Natural killer cell treated with Interleukin-12 subunit alpha and Interleukin-12 subunit beta and Interleukin-15 and Interleukin-18, amount 100 ng/mL, for 72 hours (primary cell): ENCODE measurements at regions not wholly inside any gene's neighbourhood (a gene's known extent, or its start where the extent isn't known, plus 50 kb on each side); places are given as distances from the start of the nearest gene placed in this dataset.
A peak's percentile ranks its signal among the peaks of the same experiment; 100 is the strongest.

ENCODE experiments used
- ATAC-seq, 2 donors: fragments of 150-1000 bp; cut with Tn5 transposase in 1 of 2; sonication (Bioruptor Pico), chemical (Tn5 transposase) in 1 of 2; 2 replicates each; pipeline ENCODE4 v1.10.0; 2021
- DNase-seq: peaks from one replicate; pipeline ENCODE4 v3.0.0; 2022; ENCODE audit warnings: low spot score
- H3K27ac Mint-ChIP-seq, 2 donors: 1 replicate in 1 of 2; 2 replicates in 1 of 2; pipeline ENCODE4 v1.8.0; 2022; ENCODE audit warnings: mixed read lengths in 2 of 2, mild to moderate bottlenecking in 1 of 2, moderate library complexity in 1 of 2
- H3K27me3 Mint-ChIP-seq, 2 donors: 1 replicate in 1 of 2; 2 replicates in 1 of 2; pipeline ENCODE4 v1.8.0; 2022; ENCODE audit warnings: mixed read lengths in 2 of 2
- H3K36me3 Mint-ChIP-seq: one replicate; pipeline ENCODE4 v1.8.0; 2022; ENCODE audit warnings: mixed read lengths
- H3K4me1 Mint-ChIP-seq, 2 donors: 1 replicate in 1 of 2; 2 replicates in 1 of 2; pipeline ENCODE4 v1.8.0; 2022; ENCODE audit warnings: low read depth in 2 of 2, mixed read lengths in 2 of 2, mild to moderate bottlenecking in 1 of 2
- H3K4me3 Mint-ChIP-seq: one replicate; pipeline ENCODE4 v1.8.0; 2022; ENCODE audit warnings: mixed read lengths
- H3K9me3 Mint-ChIP-seq: 2 replicates; pipeline ENCODE4 v1.8.0; 2022; ENCODE audit warnings: mixed read lengths

- Mint-ChIP-seq H3K4me1 (peaks cover 5 to 8% of the 10 kb centered on the region in 2 donors), H3K27ac (no peak overlapping the region), H3K27me3 (peaks cover 5 to 11% of the 10 kb centered on the region in 2 donors), H3K9me3 (no peaks in the 10 kb centered on the region), H3K36me3 (no peaks in the 10 kb centered on the region), H3K4me3 (no peak overlapping the region)
- DNase-seq (no peak), ATAC-seq (no peak)
Observed at GRCh38 chr7:106792233-106792926, 72.7 kb upstream of the PIK3CG start.

- DNase-seq (no peak), ATAC-seq (no peak)
- Mint-ChIP-seq H3K36me3 (no peaks in the 10 kb centered on the region), H3K9me3 (no peaks in the 10 kb centered on the region), H3K4me1 (peaks cover 5 to 8% of the 10 kb centered on the region in 2 donors), H3K4me3 (no peak overlapping the region), H3K27me3 (peaks cover 2 to 7% of the 10 kb centered on the region in 2 donors), H3K27ac (no peak overlapping the region)
Observed at GRCh38 chr7:106793015-106793975, 71.8 kb upstream of the PIK3CG start.

GRCh38 chr7:106794276-106795083 is 70.6 kb upstream of the PIK3CG start:
- ATAC-seq: peak in 1 of 2 donors; percentile 52
- Mint-ChIP-seq H3K4me3 (no peak overlapping the region), H3K27ac (no peak overlapping the region), H3K27me3 (peaks cover 2 to 7% of the 10 kb centered on the region in 2 donors), H3K9me3 (no peaks in the 10 kb centered on the region), H3K4me1 (peaks cover 5 to 8% of the 10 kb centered on the region in 2 donors), H3K36me3 (no peaks in the 10 kb centered on the region)
- no peak for DNase-seq

GRCh38 chr7:106795084-106795876 is 69.8 kb upstream of the PIK3CG start:
- ATAC-seq (no peak), DNase-seq (no peak)
- peaks cover 5 to 8% of the 10 kb centered on the region in 2 donors for H3K4me1 Mint-ChIP-seq
- peaks cover 6% of the 10 kb centered on the region for H3K36me3 Mint-ChIP-seq
- H3K27me3 Mint-ChIP-seq: peaks cover 0 to 4% of the 10 kb centered on the region in 2 donors
- peak overlapping the region in 1 of 2 donors; percentile 55 for H3K27ac Mint-ChIP-seq
- no peaks in the 10 kb centered on the region for H3K9me3 Mint-ChIP-seq
- no peak overlapping the region for H3K4me3 Mint-ChIP-seq

- Mint-ChIP-seq H3K4me3 (no peak overlapping the region), H3K4me1 (peaks cover 5 to 8% of the 10 kb centered on the region in 2 donors), H3K36me3 (peaks cover 6% of the 10 kb centered on the region), H3K27ac (peak overlapping the region in 1 of 2 donors; percentile 55), H3K9me3 (no peaks in the 10 kb centered on the region), H3K27me3 (no peaks in the 10 kb centered on the region)
- ATAC-seq (peak; percentile 63 to 71), DNase-seq (no peak)
Observed at GRCh38 chr7:106795877-106796231, 69.2 kb upstream of the PIK3CG start.

GRCh38 chr7:106797937-106798336 is 67.1 kb upstream of the PIK3CG start:
- DNase-seq: no peak
- Mint-ChIP-seq H3K4me3 (no peak overlapping the region), H3K36me3 (peaks cover 6% of the 10 kb centered on the region), H3K4me1 (peaks cover 5 to 8% of the 10 kb centered on the region in 2 donors), H3K9me3 (no peaks in the 10 kb centered on the region), H3K27ac (no peak overlapping the region), H3K27me3 (no peaks in the 10 kb centered on the region)
- ATAC-seq: no peak

GRCh38 chr7:106802589-106802988 is 62.5 kb upstream of the PIK3CG start:
- H3K4me3 Mint-ChIP-seq: no peak overlapping the region

GRCh38 chr7:106806556-106806955 is 58.5 kb upstream of the PIK3CG start:
- ATAC-seq (no peak), DNase-seq (no peak)
- Mint-ChIP-seq H3K27ac (no peak overlapping the region), H3K9me3 (peaks cover 10% of the 10 kb centered on the region), H3K27me3 (peaks cover 7 to 11% of the 10 kb centered on the region in 2 donors), H3K4me1 (peaks cover 4 to 10% of the 10 kb centered on the region in 2 donors), H3K4me3 (no peak overlapping the region), H3K36me3 (peaks cover 6% of the 10 kb centered on the region)

More at GRCh38 chr7:106802589-106802988, 62.5 kb upstream of the PIK3CG start:
- Mint-ChIP-seq H3K4me1 (peaks cover 0 to 7% of the 10 kb centered on the region in 2 donors), H3K27ac (no peak overlapping the region), H3K27me3 (peaks cover 7 to 11% of the 10 kb centered on the region in 2 donors), H3K9me3 (peaks cover 10% of the 10 kb centered on the region), H3K36me3 (peaks cover 12% of the 10 kb centered on the region)
- DNase-seq (no peak), ATAC-seq (no peak)

- peaks cover 11 to 16% of the 10 kb centered on the region in 2 donors for H3K4me1 Mint-ChIP-seq
- H3K27me3 Mint-ChIP-seq: peaks cover 7 to 11% of the 10 kb centered on the region in 2 donors
- ATAC-seq (no peak), DNase-seq (no peak)
- H3K27ac Mint-ChIP-seq: no peak overlapping the region
- peaks cover 6% of the 10 kb centered on the region for H3K36me3 Mint-ChIP-seq
- H3K4me3 Mint-ChIP-seq: no peak overlapping the region
- peaks cover 10% of the 10 kb centered on the region for H3K9me3 Mint-ChIP-seq
Observed at GRCh38 chr7:106807474-106807873, 57.6 kb upstream of the PIK3CG start.

- Mint-ChIP-seq H3K4me3 (no peak overlapping the region), H3K36me3 (no peaks in the 10 kb centered on the region), H3K9me3 (peaks cover 5% of the 10 kb centered on the region), H3K4me1 (peaks cover 14 to 15% of the 10 kb centered on the region in 2 donors), H3K27me3 (peaks cover 0 to 4% of the 10 kb centered on the region in 2 donors), H3K27ac (no peak overlapping the region)
- DNase-seq (no peak), ATAC-seq (no peak)
Observed at GRCh38 chr7:106808967-106809635, 56.0 kb upstream of the PIK3CG start.

- ATAC-seq (no peak), DNase-seq (no peak)
- Mint-ChIP-seq H3K27me3 (no peaks in the 10 kb centered on the region), H3K4me1 (peaks cover 14 to 19% of the 10 kb centered on the region in 2 donors), H3K36me3 (no peaks in the 10 kb centered on the region), H3K9me3 (no peaks in the 10 kb centered on the region), H3K4me3 (peak overlapping the region; percentile 21), H3K27ac (peak overlapping the region; percentile 8 to 32)
Observed at GRCh38 chr7:106811472-106811871, 53.6 kb upstream of the PIK3CG start.

- no peak for DNase-seq
- no peaks in the 10 kb centered on the region for H3K36me3 Mint-ChIP-seq
- no peak overlapping the region for H3K27ac Mint-ChIP-seq
- no peak overlapping the region for H3K4me3 Mint-ChIP-seq
- H3K9me3 Mint-ChIP-seq: no peaks in the 10 kb centered on the region
- peak in 1 of 2 donors; percentile 71 for ATAC-seq
- peaks cover 14 to 19% of the 10 kb centered on the region in 2 donors for H3K4me1 Mint-ChIP-seq
- no peaks in the 10 kb centered on the region for H3K27me3 Mint-ChIP-seq
Observed at GRCh38 chr7:106812027-106812643, 52.9 kb upstream of the PIK3CG start.
